DOHH2 (cell line): ENCODE measurements at regions not wholly inside any gene's neighbourhood (a gene's known extent, or its start where the extent isn't known, plus 50 kb on each side); places are given as distances from the start of the nearest gene placed in this dataset.

Source experiments
- H3F3A ChIP-seq: fragments of 200-600 bp; sonication (generic), shearing (Covaris generic); 2 replicates; pipeline ENCODE4 v1.6.0; 2016; ENCODE audit warnings: antibody characterized with exemption, mild to moderate bottlenecking; ENCODE audit not compliant: control insufficient read depth, insufficient read depth
- H3K27ac ChIP-seq: fragments of 200-600 bp; sonication (generic); 2 replicates; pipeline ENCODE4 v1.5.1; 2014; ENCODE audit warnings: low read depth, mild to moderate bottlenecking, low read length, moderate library complexity
- H3K27me3 ChIP-seq: fragments of 200-600 bp; sonication (generic); 2 replicates; pipeline ENCODE4 v1.6.1; 2014; ENCODE audit warnings: mild to moderate bottlenecking, low read length, mixed read lengths; ENCODE audit not compliant: control insufficient read depth
- H3K36me3 ChIP-seq: fragments of 200-600 bp; sonication (generic); 2 replicates; pipeline ENCODE4 v1.6.1; 2014; ENCODE audit warnings: mild to moderate bottlenecking, low read length, moderate library complexity, mixed read lengths; ENCODE audit not compliant: control insufficient read depth
- H3K4me1 ChIP-seq: fragments of 200-600 bp; sonication (generic); 2 replicates; pipeline ENCODE4 v1.6.1; 2014; ENCODE audit warnings: mild to moderate bottlenecking, low read length, mixed read lengths; ENCODE audit not compliant: control insufficient read depth
- H3K4me2 ChIP-seq: fragments of 200-600 bp; sonication (generic); 2 replicates; pipeline ENCODE4 v1.6.0; 2014; ENCODE audit warnings: mild to moderate bottlenecking, low read length, moderate library complexity
- H3K4me3 ChIP-seq: fragments of 200-600 bp; sonication (generic); 2 replicates; pipeline ENCODE4 v1.5.1; 2014; ENCODE audit warnings: mild to moderate bottlenecking, low read length, mixed read lengths
- H3K79me2 ChIP-seq: fragments of 200-600 bp; sonication (generic); 2 replicates; pipeline ENCODE4 v1.6.1; 2014; ENCODE audit warnings: mild to moderate bottlenecking, low read length, mixed read lengths; ENCODE audit not compliant: control insufficient read depth
- H3K9me2 ChIP-seq: fragments of 200-600 bp; sonication (generic); replicated peaks from 2 replicates; pipeline ENCODE4 v1.6.1; 2014; ENCODE audit warnings: mild to moderate bottlenecking, low read length, mixed read lengths; ENCODE audit not compliant: control insufficient read depth
- H3K9me3 ChIP-seq: fragments of 200-600 bp; sonication (generic); 2 replicates; pipeline ENCODE4 v1.6.1; 2014; ENCODE audit warnings: antibody characterized with exemption, low read length, mixed read lengths; ENCODE audit not compliant: control insufficient read depth, insufficient read depth
- H4K20me1 ChIP-seq: fragments of 200-600 bp; sonication (generic); 2 replicates; pipeline ENCODE4 v1.6.0; 2014; ENCODE audit warnings: low read depth, mild to moderate bottlenecking, antibody characterized with exemption, low read length, moderate library complexity; ENCODE audit not compliant: control insufficient read depth, insufficient read depth
- CTCF ChIP-seq: fragments of 200-600 bp; sonication (generic); IDR thresholded peaks from one replicate; pipeline ENCODE4 v1.5.1; 2014; ENCODE audit warnings: antibody characterized with exemption, mild to moderate bottlenecking, low read depth, low read length; ENCODE audit not compliant: poor library complexity, severe bottlenecking
- EZH2phosphoT487 ChIP-seq: fragments of 200-600 bp; sonication (generic); IDR thresholded peaks from 2 replicates; pipeline ENCODE4 v1.6.1; 2017; ENCODE audit warnings: borderline replicate concordance, mild to moderate bottlenecking, antibody characterized with exemption, low read length, moderate library complexity, mixed read lengths

GRCh38 chr4:129822701-129823100 is 726.7 kb downstream of the C4orf33 start:
- Histone ChIP-seq H3K27ac (no peak overlapping the region), H3K4me1 (no peaks in the 10 kb centered on the region), H3K79me2 (no peaks in the 10 kb centered on the region), H3K27me3 (no peaks in the 10 kb centered on the region), H3K9me2 (no peaks in the 10 kb centered on the region), H4K20me1 (no peaks in the 10 kb centered on the region), H3K4me2 (no peak overlapping the region), H3K9me3 (no peaks in the 10 kb centered on the region), H3F3A (no peaks in the 10 kb centered on the region), H3K4me3 (no peak overlapping the region), H3K36me3 (no peaks in the 10 kb centered on the region)
- no peak for TF ChIP-seq EZH2phosphoT487
- no peak for TF ChIP-seq CTCF

DNA sequence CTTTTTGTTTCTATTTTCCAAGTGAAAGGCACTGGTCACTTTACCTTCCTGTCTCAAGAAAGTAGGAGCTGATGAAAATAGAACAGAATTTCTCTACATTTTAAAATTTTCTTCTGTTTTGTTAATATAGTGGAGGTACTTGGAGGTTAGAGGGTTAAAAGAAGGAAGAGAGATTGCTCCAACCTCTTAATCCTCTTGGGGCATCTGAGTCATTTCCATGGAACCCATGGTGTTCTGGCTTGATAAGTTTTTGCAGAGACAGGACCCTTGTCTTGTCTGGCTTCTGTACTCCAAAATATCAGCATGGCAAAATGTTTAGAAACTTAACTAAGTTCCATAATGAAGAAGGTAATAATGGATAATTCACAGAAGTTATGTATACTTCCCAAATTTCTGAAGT is 727.2 kb downstream of the C4orf33 start:
- H3K9me2 ChIP-seq: no peaks in the 10 kb centered on the region
- H3K27ac ChIP-seq: no peak overlapping the region
- no peaks in the 10 kb centered on the region for H3K27me3 ChIP-seq
- no peak overlapping the region for H3K4me2 ChIP-seq
- no peaks in the 10 kb centered on the region for H3K4me1 ChIP-seq
- no peaks in the 10 kb centered on the region for H3F3A ChIP-seq
- H3K4me3 ChIP-seq: no peak overlapping the region
- no peaks in the 10 kb centered on the region for H3K79me2 ChIP-seq
- no peaks in the 10 kb centered on the region for H4K20me1 ChIP-seq
- no peaks in the 10 kb centered on the region for H3K9me3 ChIP-seq
- TF ChIP-seq EZH2phosphoT487: no peak
- no peak for TF ChIP-seq CTCF
- no peaks in the 10 kb centered on the region for H3K36me3 ChIP-seq

GRCh38 chr4:129829373-129829772 is 733.4 kb downstream of the C4orf33 start:
- H3K27ac ChIP-seq: no peak overlapping the region
- H3K36me3 ChIP-seq: no peaks in the 10 kb centered on the region
- H3K9me2 ChIP-seq: no peaks in the 10 kb centered on the region
- H4K20me1 ChIP-seq: no peaks in the 10 kb centered on the region
- H3K4me2 ChIP-seq: no peak overlapping the region
- no peak overlapping the region for H3K4me3 ChIP-seq
- no peaks in the 10 kb centered on the region for H3K79me2 ChIP-seq
- no peaks in the 10 kb centered on the region for H3K27me3 ChIP-seq
- H3K4me1 ChIP-seq: no peaks in the 10 kb centered on the region
- TF ChIP-seq EZH2phosphoT487 (no peak), CTCF (no peak)
- H3F3A ChIP-seq: no peaks in the 10 kb centered on the region
- no peaks in the 10 kb centered on the region for H3K9me3 ChIP-seq

GRCh38 chr4:129839687-129840086 is 743.7 kb downstream of the C4orf33 start:
- H3K4me1 ChIP-seq: no peaks in the 10 kb centered on the region
- no peak overlapping the region for H3K4me2 ChIP-seq
- H3F3A ChIP-seq: no peaks in the 10 kb centered on the region
- no peaks in the 10 kb centered on the region for H3K9me2 ChIP-seq
- no peaks in the 10 kb centered on the region for H3K79me2 ChIP-seq
- no peak overlapping the region for H3K27ac ChIP-seq
- H3K36me3 ChIP-seq: no peaks in the 10 kb centered on the region
- H3K4me3 ChIP-seq: no peak overlapping the region
- no peaks in the 10 kb centered on the region for H3K27me3 ChIP-seq
- TF ChIP-seq CTCF: no peak
- no peak for TF ChIP-seq EZH2phosphoT487
- H4K20me1 ChIP-seq: no peaks in the 10 kb centered on the region
- H3K9me3 ChIP-seq: no peaks in the 10 kb centered on the region
